PC-3 (cell line): ENCODE measurements at regions not wholly inside any gene's neighbourhood (a gene's known extent, or its start where the extent isn't known, plus 50 kb on each side); places are given as distances from the start of the nearest gene placed in this dataset.

Experiments used
- ATAC-seq: fragments of 200-7000 bp; cut with Tn5 transposase; 2 replicates; pipeline ENCODE4 v1.9.1; 2020; ENCODE audit warnings: mild to moderate bottlenecking, moderate library complexity
- BruUV-seq: library from RNA; stranded (reverse); fragments of 400-500 nt; replicated peaks from 2 replicates; lab custom pipeline; 2021; lab: Mats Ljungman, UMichigan
- CTCF ChIA-PET: fragments of 300-600 bp; sonication (Branson Sonifier 250); formaldehyde crosslinking; loops from one replicate; lab custom pipeline; 2022; ENCODE audit warnings: antibody characterized with exemption; lab: Charles Lee
- POLR2A ChIA-PET: fragments of 300-600 bp; sonication (Branson Sonifier 250); formaldehyde crosslinking; loops from one replicate; lab custom pipeline; 2022; ENCODE audit warnings: antibody characterized with exemption; ENCODE audit not compliant: unreplicated experiment; lab: Charles Lee
- DNase-seq: peaks from one replicate; pipeline ENCODE4 v3.0.0-alpha.2; 2015
- H2AFZ ChIP-seq: fragments of 300-600 bp; sonication (generic); 2 replicates; pipeline ENCODE4 v1.6.0; 2016; ENCODE audit warnings: antibody characterized with exemption, low read length
- H3F3A ChIP-seq: fragments of 300-600 bp; sonication (generic); one replicate; pipeline ENCODE4 v1.6.0; 2017; ENCODE audit warnings: antibody characterized with exemption, low read length, control low read depth, mild to moderate bottlenecking; ENCODE audit not compliant: unreplicated experiment
- H3K27ac ChIP-seq: fragments of 300-600 bp; sonication (generic); 2 replicates; pipeline ENCODE4 v1.5.1; 2016; ENCODE audit warnings: mild to moderate bottlenecking, low read length
- H3K27me3 ChIP-seq: fragments of 300-600 bp; sonication (generic); 2 replicates; pipeline ENCODE4 v1.6.1; 2016; ENCODE audit warnings: low read length, mixed read lengths
- H3K36me3 ChIP-seq: fragments of 300-600 bp; sonication (generic); 2 replicates; pipeline ENCODE4 v1.6.1; 2016; ENCODE audit warnings: low read depth, mixed run types, low read length, mixed read lengths
- H3K4me1 ChIP-seq: fragments of 300-600 bp; sonication (generic); 2 replicates; pipeline ENCODE4 v1.5.1; 2016; ENCODE audit warnings: low read length; ENCODE audit not compliant: insufficient read depth
- H3K4me2 ChIP-seq: fragments of 300-600 bp; sonication (generic); 2 replicates; pipeline ENCODE4 v1.6.0; 2016; ENCODE audit warnings: low read length
- H3K4me3 ChIP-seq: fragments of 300-600 bp; sonication (generic); 2 replicates; pipeline ENCODE4 v1.5.1; 2016; ENCODE audit warnings: mild to moderate bottlenecking, low read length, mixed read lengths
- H3K79me2 ChIP-seq: fragments of 300-600 bp; sonication (generic); 2 replicates; pipeline ENCODE4 v1.6.1; 2017; ENCODE audit warnings: low read length, mixed read lengths
- H3K9ac ChIP-seq: fragments of 300-600 bp; sonication (generic); 2 replicates; pipeline ENCODE4 v1.6.0; 2016; ENCODE audit warnings: mild to moderate bottlenecking, low read length
- H3K9me2 ChIP-seq: fragments of 300-600 bp; sonication (generic); replicated peaks from 2 replicates; pipeline ENCODE4 v1.6.1; 2016; ENCODE audit warnings: mixed run types, low read length, mixed read lengths
- H3K9me3 ChIP-seq: fragments of 300-600 bp; sonication (generic); 2 replicates; pipeline ENCODE4 v1.6.1; 2016; ENCODE audit warnings: low read length, mixed read lengths
- H4K20me1 ChIP-seq: fragments of 300-600 bp; sonication (generic); 2 replicates; pipeline ENCODE4 v1.6.1; 2016; ENCODE audit warnings: low read length, mixed read lengths
- CTCF ChIP-seq: fragments of 300-600 bp; sonication (generic); conservative IDR thresholded peaks from 2 replicates; pipeline ENCODE4 v1.5.1; 2017; ENCODE audit warnings: antibody characterized with exemption, low read depth, mild to moderate bottlenecking, low read length
- EZH2 ChIP-seq: fragments of 300-600 bp; sonication (generic); IDR thresholded peaks from one replicate; pipeline ENCODE4 v1.6.1; 2017; ENCODE audit warnings: antibody characterized with exemption, mild to moderate bottlenecking, low read length; ENCODE audit not compliant: unreplicated experiment
- EZH2phosphoT487 ChIP-seq: fragments of 300-600 bp; sonication (generic); IDR thresholded peaks from 2 replicates; pipeline ENCODE4 v1.6.1; 2018; ENCODE audit warnings: mild to moderate bottlenecking, antibody characterized with exemption, low read length, borderline replicate concordance
- intact Hi-C: fragments of 100-400 bp; cut with micrococcal nuclease; formaldehyde crosslinking; loops from 2 replicates; pipeline ENCODE4 v1.9.0; 2023

- H3K9me2 ChIP-seq: no peaks in the 10 kb centered on the region
- no TSS peak for BruUV-seq
- TF ChIP-seq CTCF (no peak), EZH2phosphoT487 (no peak), EZH2 (no peak)
- H3K27ac ChIP-seq: no peak overlapping the region
- no peaks in the 10 kb centered on the region for H3F3A ChIP-seq
- H3K4me3 ChIP-seq: no peak overlapping the region
- H3K79me2 ChIP-seq: no peaks in the 10 kb centered on the region
- H3K9me3 ChIP-seq: 0 out of 2 replicates have a peak, but pooled peaks cover 6% of the 10 kb centered on the region
- H3K4me1 ChIP-seq: no peaks in the 10 kb centered on the region
- ChIA-PET CTCF (no interaction called here), POLR2A (no interaction called here)
- no peak for DNase-seq
- no peak overlapping the region for H3K9ac ChIP-seq
- H3K27me3 ChIP-seq: no peaks in the 10 kb centered on the region
- no peaks in the 10 kb centered on the region for H4K20me1 ChIP-seq
- intact Hi-C loops: no loop called here
- no peaks in the 10 kb centered on the region for H3K36me3 ChIP-seq
- no peak overlapping the region for H3K4me2 ChIP-seq
- no peak overlapping the region for H2AFZ ChIP-seq
- ATAC-seq: no peak
These were observed 260.3 kb downstream of the CCDC59 start for GRCh38 chr12:82097877-82098276.

GRCh38 chr12:82097438-82097837, 260.7 kb downstream of the CCDC59 start:
- no peak overlapping the region for H3K9ac ChIP-seq
- no peak overlapping the region for H2AFZ ChIP-seq
- H3K79me2 ChIP-seq: no peaks in the 10 kb centered on the region
- no peaks in the 10 kb centered on the region for H3K9me2 ChIP-seq
- DNase-seq: no peak
- H3K4me2 ChIP-seq: no peak overlapping the region
- ChIA-PET CTCF (no interaction called here), POLR2A (no interaction called here)
- H3K27me3 ChIP-seq: no peaks in the 10 kb centered on the region
- 0 out of 2 replicates have a peak, but pooled peaks cover 6% of the 10 kb centered on the region for H3K9me3 ChIP-seq
- H4K20me1 ChIP-seq: no peaks in the 10 kb centered on the region
- H3K4me1 ChIP-seq: no peaks in the 10 kb centered on the region
- no peak for ATAC-seq
- BruUV-seq: no TSS peak
- TF ChIP-seq CTCF: no peak
- no peak for TF ChIP-seq EZH2
- no peak for TF ChIP-seq EZH2phosphoT487
- H3K27ac ChIP-seq: no peak overlapping the region
- H3K36me3 ChIP-seq: no peaks in the 10 kb centered on the region
- H3K4me3 ChIP-seq: no peak overlapping the region
- no peaks in the 10 kb centered on the region for H3F3A ChIP-seq
- intact Hi-C loops: no loop called here

- Histone ChIP-seq H3K27me3 (no peaks in the 10 kb centered on the region), H3F3A (no peaks in the 10 kb centered on the region), H3K4me2 (peak overlapping the region; percentile 38), H3K27ac (no peak overlapping the region), H2AFZ (no peak overlapping the region), H3K79me2 (no peaks in the 10 kb centered on the region), H3K4me1 (peaks cover 6% of the 10 kb centered on the region; the same call in 1 of the 2 replicates), H3K9me2 (no peaks in the 10 kb centered on the region), H3K9ac (no peak overlapping the region), H4K20me1 (no peaks in the 10 kb centered on the region), H3K4me3 (no peak overlapping the region), H3K9me3 (peaks cover 6% of the 10 kb centered on the region; the same call in 1 of the 2 replicates), H3K36me3 (no peaks in the 10 kb centered on the region)
- no TSS peak for BruUV-seq
- ChIA-PET POLR2A (no interaction called here), CTCF (no interaction called here)
- DNase-seq: peak; percentile 1
- TF ChIP-seq EZH2: no peak
- no peak for TF ChIP-seq EZH2phosphoT487
- TF ChIP-seq CTCF: no peak
- intact Hi-C loops: no loop called here
- no peak for ATAC-seq
These were observed 268.0 kb downstream of the CCDC59 start for GRCh38 chr12:82090165-82090564.
